Neural cell (in vitro differentiated cells): ENCODE measurements at regions not wholly inside any gene's neighbourhood (a gene's known extent, or its start where the extent isn't known, plus 50 kb on each side); places are given as distances from the start of the nearest gene placed in this dataset.

Experiments
- H2AFZ ChIP-seq: fragments of 200-600, 300-800 bp; sonication (generic), shearing (Covaris generic); 2 replicates; pipeline ENCODE4 v1.6.0; 2014; ENCODE audit warnings: low read depth, mild to moderate bottlenecking, antibody characterized with exemption, low read length, moderate library complexity
- H3F3A ChIP-seq: fragments of 200-600 bp; shearing (Covaris generic); 2 replicates; pipeline ENCODE4 v1.6.1; 2016; ENCODE audit warnings: mild to moderate bottlenecking, moderate library complexity, mixed read lengths, antibody characterized with exemption, low read length; ENCODE audit not compliant: insufficient read depth, poor library complexity, severe bottlenecking
- H3K27ac ChIP-seq: fragments of 200-600, 300-800 bp; sonication (generic), shearing (Covaris generic); 2 replicates; pipeline ENCODE4 v1.5.1; 2014; ENCODE audit warnings: mild to moderate bottlenecking, low read length, moderate library complexity
- H3K27me3 ChIP-seq: fragments of 300-800, 200-600 bp; sonication (generic), shearing (Covaris generic); 2 replicates; pipeline ENCODE4 v1.6.0; 2014; ENCODE audit warnings: mild to moderate bottlenecking, low read depth, low read length, moderate library complexity; ENCODE audit not compliant: insufficient read depth
- H3K36me3 ChIP-seq: fragments of 300-800, 200-600 bp; sonication (generic), shearing (Covaris generic); 2 replicates; pipeline ENCODE4 v1.5.1; 2014; ENCODE audit warnings: mild to moderate bottlenecking, antibody characterized with exemption, low read length, moderate library complexity; ENCODE audit not compliant: insufficient read depth
- H3K4me2 ChIP-seq: fragments of 300-800, 200-600 bp; sonication (generic), shearing (Covaris generic); 2 replicates; pipeline ENCODE4 v1.6.0; 2014; ENCODE audit warnings: mild to moderate bottlenecking, low read length
- H3K4me3 ChIP-seq: fragments of 300-800, 200-600 bp; sonication (generic), shearing (Covaris generic); 2 replicates; pipeline ENCODE4 v1.5.1; 2014; ENCODE audit warnings: mild to moderate bottlenecking, low read length, moderate library complexity
- H3K79me2 ChIP-seq: fragments of 200-600 bp; shearing (Covaris generic); replicated peaks from 2 replicates; pipeline ENCODE4 v1.6.0; 2014; ENCODE audit warnings: mild to moderate bottlenecking, low read length, moderate library complexity; ENCODE audit not compliant: insufficient read depth
- H3K9ac ChIP-seq: fragments of 300-800, 200-600 bp; sonication (generic), shearing (Covaris generic); 2 replicates; pipeline ENCODE4 v1.6.1; 2016; ENCODE audit warnings: mild to moderate bottlenecking, low read length, mixed read lengths
- H3K9me2 ChIP-seq: fragments of 200-600 bp; shearing (Covaris generic); 2 replicates; pipeline ENCODE4 v1.6.1; 2016; ENCODE audit warnings: mild to moderate bottlenecking, low read length, mixed read lengths; ENCODE audit not compliant: insufficient read depth
- H3K9me3 ChIP-seq: fragments of 200-600, 300-800 bp; sonication (generic), shearing (Covaris generic); 2 replicates; pipeline ENCODE4 v1.6.1; 2016; ENCODE audit warnings: mild to moderate bottlenecking, mixed run types, low read length, moderate library complexity, mixed read lengths
- H4K20me1 ChIP-seq: fragments of 200-600 bp; shearing (Covaris generic); 2 replicates; pipeline ENCODE4 v1.6.1; 2016; ENCODE audit warnings: mild to moderate bottlenecking, mixed run types; ENCODE audit not compliant: insufficient read depth
- EP300 ChIP-seq: fragments of 450-650 bp; conservative IDR thresholded peaks from 2 replicates; pipeline ENCODE4 v1.6.1; 2014; ENCODE audit warnings: antibody characterized with exemption, mild to moderate bottlenecking, moderate library complexity; ENCODE audit not compliant: poor library complexity, severe bottlenecking
- EZH2 ChIP-seq: fragments of 200-600, 300-800 bp; shearing (Covaris generic), sonication (generic); IDR thresholded peaks from 2 replicates; pipeline ENCODE4 v1.6.1; 2014; ENCODE audit warnings: antibody characterized with exemption, low read length, borderline replicate concordance, mild to moderate bottlenecking; ENCODE audit not compliant: insufficient read depth, poor library complexity, severe bottlenecking
- MXI1 ChIP-seq: fragments of 450-650 bp; conservative IDR thresholded peaks from 2 replicates; pipeline ENCODE4 v1.6.1; 2014; ENCODE audit warnings: antibody characterized with exemption, mild to moderate bottlenecking; ENCODE audit not compliant: poor library complexity, severe bottlenecking
- POLR2AphosphoS5 ChIP-seq: IDR thresholded peaks from 2 replicates; pipeline ENCODE4 v1.6.1; 2012
- RAD21 ChIP-seq: fragments of 450-650 bp; conservative IDR thresholded peaks from 2 replicates; pipeline ENCODE4 v1.6.1; 2014; ENCODE audit warnings: antibody characterized with exemption, mild to moderate bottlenecking, moderate library complexity
- SMC3 ChIP-seq: fragments of 450-650 bp; conservative IDR thresholded peaks from 2 replicates; pipeline ENCODE4 v1.6.1; 2014; ENCODE audit warnings: antibody characterized with exemption, mild to moderate bottlenecking, moderate library complexity; ENCODE audit not compliant: poor library complexity
- TAF1 ChIP-seq: IDR thresholded peaks from 2 replicates; pipeline ENCODE4 v1.6.1; 2012; ENCODE audit warnings: low read depth
- TF ChIP-seq, protein P1 (sequence below): fragments of 450-650 bp; IDR thresholded peaks from 2 replicates; pipeline ENCODE4 v1.5.1; 2014; ENCODE audit warnings: antibody characterized with exemption, mild to moderate bottlenecking, moderate library complexity; ENCODE audit not compliant: poor library complexity, severe bottlenecking
- TF ChIP-seq, protein P2 (sequence below): IDR thresholded peaks from 2 replicates; pipeline ENCODE4 v1.6.1; 2012; ENCODE audit warnings: borderline replicate concordance

- Histone ChIP-seq H4K20me1 (no peaks in the 10 kb centered on the region), H3K79me2 (no peaks in the 10 kb centered on the region), H2AFZ (no peak overlapping the region), H3K9me2 (no peaks in the 10 kb centered on the region), H3K9ac (no peak overlapping the region), H3K4me3 (no peak overlapping the region), H3K27me3 (no peaks in the 10 kb centered on the region), H3F3A (no peaks in the 10 kb centered on the region), H3K9me3 (no peaks in the 10 kb centered on the region), H3K36me3 (no peaks in the 10 kb centered on the region), H3K27ac (no peak overlapping the region), H3K4me2 (no peak overlapping the region)
- no peak for TF ChIP-seq EZH2
- no peak for TF ChIP-seq MXI1
- TF ChIP-seq, protein P1, sequence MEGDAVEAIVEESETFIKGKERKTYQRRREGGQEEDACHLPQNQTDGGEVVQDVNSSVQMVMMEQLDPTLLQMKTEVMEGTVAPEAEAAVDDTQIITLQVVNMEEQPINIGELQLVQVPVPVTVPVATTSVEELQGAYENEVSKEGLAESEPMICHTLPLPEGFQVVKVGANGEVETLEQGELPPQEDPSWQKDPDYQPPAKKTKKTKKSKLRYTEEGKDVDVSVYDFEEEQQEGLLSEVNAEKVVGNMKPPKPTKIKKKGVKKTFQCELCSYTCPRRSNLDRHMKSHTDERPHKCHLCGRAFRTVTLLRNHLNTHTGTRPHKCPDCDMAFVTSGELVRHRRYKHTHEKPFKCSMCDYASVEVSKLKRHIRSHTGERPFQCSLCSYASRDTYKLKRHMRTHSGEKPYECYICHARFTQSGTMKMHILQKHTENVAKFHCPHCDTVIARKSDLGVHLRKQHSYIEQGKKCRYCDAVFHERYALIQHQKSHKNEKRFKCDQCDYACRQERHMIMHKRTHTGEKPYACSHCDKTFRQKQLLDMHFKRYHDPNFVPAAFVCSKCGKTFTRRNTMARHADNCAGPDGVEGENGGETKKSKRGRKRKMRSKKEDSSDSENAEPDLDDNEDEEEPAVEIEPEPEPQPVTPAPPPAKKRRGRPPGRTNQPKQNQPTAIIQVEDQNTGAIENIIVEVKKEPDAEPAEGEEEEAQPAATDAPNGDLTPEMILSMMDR, result no peak
These were observed 694.6 kb downstream of the CPS1 start for GRCh38 chr2:211251016-211251415.

GRCh38 chr2:211258646-211259335, 702.4 kb downstream of the CPS1 start:
- Histone ChIP-seq H3K79me2 (no peaks in the 10 kb centered on the region), H3K9me3 (no peaks in the 10 kb centered on the region), H3K27me3 (no peaks in the 10 kb centered on the region), H3K9ac (no peak overlapping the region), H2AFZ (no peak overlapping the region), H3K4me3 (no peak overlapping the region), H3K27ac (peak overlapping the region; percentile 15), H3F3A (no peaks in the 10 kb centered on the region), H3K36me3 (no peaks in the 10 kb centered on the region), H3K9me2 (no peaks in the 10 kb centered on the region), H4K20me1 (no peaks in the 10 kb centered on the region), H3K4me2 (no peak overlapping the region)
- TF ChIP-seq MXI1 (no peak), TAF1 (no peak), SMC3 (no peak), EZH2 (no peak), EP300 (no peak), RAD21 (no peak), POLR2AphosphoS5 (no peak)
- TF ChIP-seq, protein P1, result no peak
- TF ChIP-seq, protein P2, sequence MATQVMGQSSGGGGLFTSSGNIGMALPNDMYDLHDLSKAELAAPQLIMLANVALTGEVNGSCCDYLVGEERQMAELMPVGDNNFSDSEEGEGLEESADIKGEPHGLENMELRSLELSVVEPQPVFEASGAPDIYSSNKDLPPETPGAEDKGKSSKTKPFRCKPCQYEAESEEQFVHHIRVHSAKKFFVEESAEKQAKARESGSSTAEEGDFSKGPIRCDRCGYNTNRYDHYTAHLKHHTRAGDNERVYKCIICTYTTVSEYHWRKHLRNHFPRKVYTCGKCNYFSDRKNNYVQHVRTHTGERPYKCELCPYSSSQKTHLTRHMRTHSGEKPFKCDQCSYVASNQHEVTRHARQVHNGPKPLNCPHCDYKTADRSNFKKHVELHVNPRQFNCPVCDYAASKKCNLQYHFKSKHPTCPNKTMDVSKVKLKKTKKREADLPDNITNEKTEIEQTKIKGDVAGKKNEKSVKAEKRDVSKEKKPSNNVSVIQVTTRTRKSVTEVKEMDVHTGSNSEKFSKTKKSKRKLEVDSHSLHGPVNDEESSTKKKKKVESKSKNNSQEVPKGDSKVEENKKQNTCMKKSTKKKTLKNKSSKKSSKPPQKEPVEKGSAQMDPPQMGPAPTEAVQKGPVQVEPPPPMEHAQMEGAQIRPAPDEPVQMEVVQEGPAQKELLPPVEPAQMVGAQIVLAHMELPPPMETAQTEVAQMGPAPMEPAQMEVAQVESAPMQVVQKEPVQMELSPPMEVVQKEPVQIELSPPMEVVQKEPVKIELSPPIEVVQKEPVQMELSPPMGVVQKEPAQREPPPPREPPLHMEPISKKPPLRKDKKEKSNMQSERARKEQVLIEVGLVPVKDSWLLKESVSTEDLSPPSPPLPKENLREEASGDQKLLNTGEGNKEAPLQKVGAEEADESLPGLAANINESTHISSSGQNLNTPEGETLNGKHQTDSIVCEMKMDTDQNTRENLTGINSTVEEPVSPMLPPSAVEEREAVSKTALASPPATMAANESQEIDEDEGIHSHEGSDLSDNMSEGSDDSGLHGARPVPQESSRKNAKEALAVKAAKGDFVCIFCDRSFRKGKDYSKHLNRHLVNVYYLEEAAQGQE, result no peak
